NCI-H1092 (cell line): ENCODE measurements at regions not wholly inside any gene's neighbourhood (a gene's known extent, or its start where the extent isn't known, plus 50 kb on each side); places are given as distances from the start of the nearest gene placed in this dataset.
"Not testable (repeated sequence)": the region's sequence is repeated elsewhere in the genome, so short reads cannot be mapped to it uniquely, and the experiment has no call there.

Source experiments
- DNase-seq: peaks from one replicate; lab custom pipeline; 2025; lab: John Stamatoyannopoulos, UW

- DNase-seq: not testable (repeated sequence)
Measured at GRCh38 chr12:9449657-9450126, 158.0 kb downstream of the KLRB1 start.

- DNase-seq: no peak
Measured at GRCh38 chr12:9449181-9449580, 158.5 kb downstream of the KLRB1 start.

GRCh38 chr12:9448648-9449047 is 159.1 kb downstream of the KLRB1 start:
- not testable (repeated sequence) for DNase-seq

GRCh38 chr12:9447791-9448614 is 159.7 kb downstream of the KLRB1 start:
- peak; percentile 85 for DNase-seq

GRCh38 chr12:9446883-9447761 is 160.6 kb downstream of the KLRB1 start:
- DNase-seq: not testable (repeated sequence)

- DNase-seq: not testable (repeated sequence)
Measured at GRCh38 chr12:9440428-9440827, 167.3 kb downstream of the KLRB1 start.

GRCh38 chr12:9435682-9436081 is 172.0 kb downstream of the KLRB1 start:
- not testable (repeated sequence) for DNase-seq

GRCh38 chr12:9430385-9430784 is 177.3 kb downstream of the KLRB1 start:
- DNase-seq: not testable (repeated sequence)

- DNase-seq: not testable (repeated sequence)
Measured at GRCh38 chr12:9428856-9429255, 178.9 kb downstream of the KLRB1 start.

- DNase-seq: not testable (repeated sequence)
Measured at GRCh38 chr12:9425429-9425828, 182.3 kb downstream of the KLRB1 start.

- DNase-seq: not testable (repeated sequence)
Measured at GRCh38 chr12:9424175-9424740, 183.5 kb downstream of the KLRB1 start.

- not testable (repeated sequence) for DNase-seq
Measured at GRCh38 chr12:9422689-9423088, 185.0 kb downstream of the KLRB1 start.

GRCh38 chr12:9421520-9422086 is 186.1 kb downstream of the KLRB1 start:
- DNase-seq: not testable (repeated sequence)

- DNase-seq: not testable (repeated sequence)
Measured at GRCh38 chr12:9420817-9421519, 186.7 kb downstream of the KLRB1 start.

GRCh38 chr12:9418669-9419041 is 189.1 kb downstream of the KLRB1 start:
- not testable (repeated sequence) for DNase-seq

- DNase-seq: not testable (repeated sequence)
Measured at GRCh38 chr12:9417947-9418668, 189.6 kb downstream of the KLRB1 start.

- not testable (repeated sequence) for DNase-seq
Measured at GRCh38 chr12:9417341-9417740, 190.4 kb downstream of the KLRB1 start.

- not testable (repeated sequence) for DNase-seq
Measured at GRCh38 chr12:9416346-9416745, 191.4 kb downstream of the KLRB1 start.

- not testable (repeated sequence) for DNase-seq
Measured at GRCh38 chr12:9415898-9416297, 191.8 kb downstream of the KLRB1 start.

- not testable (repeated sequence) for DNase-seq
Measured at GRCh38 chr12:9413862-9414261, 193.9 kb downstream of the KLRB1 start.
